MM.1S (cell line): ENCODE measurements at regions not wholly inside any gene's neighbourhood (a gene's known extent, or its start where the extent isn't known, plus 50 kb on each side); places are given as distances from the start of the nearest gene placed in this dataset.

Source experiments
- DNase-seq: peaks from one replicate; pipeline ENCODE4 v3.0.0-alpha.2; 2015
- H2AFZ ChIP-seq: fragments of 300-600 bp; sonication (generic); 2 replicates; pipeline ENCODE4 v1.6.0; 2016; ENCODE audit warnings: antibody characterized with exemption, low read length
- H3F3A ChIP-seq: fragments of 300-600 bp; sonication (generic); 2 replicates; pipeline ENCODE4 v1.6.1; 2016; ENCODE audit warnings: mild to moderate bottlenecking, antibody characterized with exemption, low read length, moderate library complexity, mixed read lengths; ENCODE audit not compliant: insufficient read depth
- H3K27ac ChIP-seq: fragments of 300-600 bp; sonication (generic); 2 replicates; pipeline ENCODE4 v1.5.1; 2016; ENCODE audit warnings: mild to moderate bottlenecking, low read length
- H3K27me3 ChIP-seq: fragments of 300-600 bp; sonication (generic); replicated peaks from 2 replicates; pipeline ENCODE4 v1.6.0; 2016; ENCODE audit warnings: low read length; ENCODE audit not compliant: insufficient read depth
- H3K36me3 ChIP-seq: fragments of 300-600 bp; sonication (generic); replicated peaks from 2 replicates; pipeline ENCODE4 v1.6.1; 2016; ENCODE audit warnings: mild to moderate bottlenecking, low read length, mixed read lengths; ENCODE audit not compliant: insufficient read depth
- H3K4me1 ChIP-seq: fragments of 300-600 bp; sonication (generic); 2 replicates; pipeline ENCODE4 v1.6.1; 2016; ENCODE audit warnings: low read length, mixed read lengths
- H3K4me2 ChIP-seq: fragments of 300-600 bp; sonication (generic); 2 replicates; pipeline ENCODE4 v1.6.0; 2016; ENCODE audit warnings: low read depth, low read length
- H3K4me3 ChIP-seq: fragments of 300-600 bp; sonication (generic); 2 replicates; pipeline ENCODE4 v1.5.1; 2016; ENCODE audit warnings: low read length, mixed read lengths
- H3K79me2 ChIP-seq: fragments of 300-600 bp; sonication (generic); 2 replicates; pipeline ENCODE4 v1.6.1; 2016; ENCODE audit warnings: mixed run types, low read length, mixed read lengths
- H3K9ac ChIP-seq: fragments of 300-600 bp; sonication (generic); 2 replicates; pipeline ENCODE4 v1.6.1; 2016; ENCODE audit warnings: low read length, mixed read lengths
- H3K9me2 ChIP-seq: fragments of 300-600 bp; sonication (generic); replicated peaks from 2 replicates; pipeline ENCODE4 v1.6.1; 2016; ENCODE audit warnings: mild to moderate bottlenecking, low read length, mixed read lengths; ENCODE audit not compliant: insufficient read depth
- H3K9me3 ChIP-seq: fragments of 300-600 bp; sonication (generic); replicated peaks from 2 replicates; pipeline ENCODE4 v1.6.1; 2016; ENCODE audit warnings: mild to moderate bottlenecking, low read length, mixed read lengths; ENCODE audit not compliant: insufficient read depth
- H4K20me1 ChIP-seq: fragments of 300-600 bp; sonication (generic); 2 replicates; pipeline ENCODE4 v1.6.1; 2016; ENCODE audit warnings: mild to moderate bottlenecking, low read length, moderate library complexity, mixed read lengths; ENCODE audit not compliant: insufficient read depth
- EZH2 ChIP-seq: fragments of 300-600 bp; sonication (generic); optimal IDR thresholded peaks from 2 replicates; pipeline ENCODE3; 2017; ENCODE audit warnings: low read depth, mild to moderate bottlenecking, antibody characterized with exemption, low read length, mixed read lengths
- EZH2phosphoT487 ChIP-seq: fragments of 300-600 bp; sonication (generic); IDR thresholded peaks from 2 replicates; pipeline ENCODE4 v1.6.1; 2018; ENCODE audit warnings: antibody characterized with exemption, low read length
- TF ChIP-seq, protein P1 (sequence below): fragments of 300-600 bp; sonication (generic); IDR thresholded peaks from 2 replicates; pipeline ENCODE4 v1.5.1; 2016; ENCODE audit warnings: antibody characterized with exemption, low read length, mixed read lengths

DNA sequence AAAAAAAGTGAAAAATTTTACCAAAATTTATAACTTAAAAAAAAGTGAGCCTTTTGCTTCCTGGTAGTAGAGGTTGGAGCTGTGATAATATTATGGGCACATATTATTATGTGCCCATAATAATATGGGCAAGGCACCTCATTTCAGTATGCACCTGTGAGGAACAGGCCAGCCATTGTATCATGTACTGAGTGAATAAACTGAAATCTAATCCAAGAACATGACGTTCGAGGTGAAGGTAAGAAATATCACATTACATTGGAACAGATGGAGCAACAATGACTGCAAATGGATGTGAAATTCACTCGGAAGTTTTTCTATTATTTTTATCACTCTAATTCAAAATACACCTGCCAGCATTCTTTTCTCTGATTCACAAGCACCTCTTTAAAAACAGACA, 216.0 kb downstream of the KLF6 start:
- H3K79me2 ChIP-seq, result no peaks in the 10 kb centered on the region
- no peaks in the 10 kb centered on the region for H4K20me1 ChIP-seq
- no peaks in the 10 kb centered on the region for H3K36me3 ChIP-seq
- H3K9me2 ChIP-seq, result no peaks in the 10 kb centered on the region
- no peak overlapping the region for H3K4me2 ChIP-seq
- H3K9me3 ChIP-seq, result no peaks in the 10 kb centered on the region
- no peak overlapping the region for H3K4me3 ChIP-seq
- no peak for DNase-seq
- H3K27me3 ChIP-seq, result no peaks in the 10 kb centered on the region
- no peak overlapping the region for H3K27ac ChIP-seq
- no peaks in the 10 kb centered on the region for H3F3A ChIP-seq
- no peak overlapping the region for H2AFZ ChIP-seq
- TF ChIP-seq, protein P1, sequence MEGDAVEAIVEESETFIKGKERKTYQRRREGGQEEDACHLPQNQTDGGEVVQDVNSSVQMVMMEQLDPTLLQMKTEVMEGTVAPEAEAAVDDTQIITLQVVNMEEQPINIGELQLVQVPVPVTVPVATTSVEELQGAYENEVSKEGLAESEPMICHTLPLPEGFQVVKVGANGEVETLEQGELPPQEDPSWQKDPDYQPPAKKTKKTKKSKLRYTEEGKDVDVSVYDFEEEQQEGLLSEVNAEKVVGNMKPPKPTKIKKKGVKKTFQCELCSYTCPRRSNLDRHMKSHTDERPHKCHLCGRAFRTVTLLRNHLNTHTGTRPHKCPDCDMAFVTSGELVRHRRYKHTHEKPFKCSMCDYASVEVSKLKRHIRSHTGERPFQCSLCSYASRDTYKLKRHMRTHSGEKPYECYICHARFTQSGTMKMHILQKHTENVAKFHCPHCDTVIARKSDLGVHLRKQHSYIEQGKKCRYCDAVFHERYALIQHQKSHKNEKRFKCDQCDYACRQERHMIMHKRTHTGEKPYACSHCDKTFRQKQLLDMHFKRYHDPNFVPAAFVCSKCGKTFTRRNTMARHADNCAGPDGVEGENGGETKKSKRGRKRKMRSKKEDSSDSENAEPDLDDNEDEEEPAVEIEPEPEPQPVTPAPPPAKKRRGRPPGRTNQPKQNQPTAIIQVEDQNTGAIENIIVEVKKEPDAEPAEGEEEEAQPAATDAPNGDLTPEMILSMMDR, result no peak
- TF ChIP-seq EZH2phosphoT487 (no peak), EZH2 (no peak)
- H3K9ac ChIP-seq, result no peak overlapping the region
- no peaks in the 10 kb centered on the region for H3K4me1 ChIP-seq

DNA sequence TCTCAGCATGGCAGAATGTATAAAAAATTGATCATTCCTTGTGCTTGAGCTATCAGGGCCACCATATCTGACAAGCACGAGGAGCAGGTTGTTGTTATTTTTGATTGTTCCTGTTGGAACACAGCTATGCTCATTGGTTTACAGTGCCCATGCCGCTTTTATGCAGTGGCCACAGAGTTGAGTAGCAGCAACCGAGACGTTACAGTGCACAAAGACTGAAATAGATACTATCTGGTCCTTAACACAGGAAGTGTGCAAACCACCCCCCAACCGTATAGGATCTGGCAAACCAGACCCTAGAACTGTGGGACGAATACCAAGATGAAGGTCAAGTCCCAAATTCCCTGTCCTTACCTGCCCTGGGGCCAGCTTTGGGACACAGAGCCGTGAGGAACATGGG, 216.6 kb downstream of the KLF6 start:
- H3K9me2 ChIP-seq, result no peaks in the 10 kb centered on the region
- no peaks in the 10 kb centered on the region for H3F3A ChIP-seq
- H3K9ac ChIP-seq, result no peak overlapping the region
- DNase-seq, result no peak
- no peaks in the 10 kb centered on the region for H3K9me3 ChIP-seq
- H4K20me1 ChIP-seq, result no peaks in the 10 kb centered on the region
- no peak for TF ChIP-seq EZH2phosphoT487
- no peak for TF ChIP-seq EZH2
- TF ChIP-seq, protein P1, result no peak
- no peaks in the 10 kb centered on the region for H3K36me3 ChIP-seq
- H3K27ac ChIP-seq, result no peak overlapping the region
- H3K4me1 ChIP-seq, result no peaks in the 10 kb centered on the region
- no peak overlapping the region for H2AFZ ChIP-seq
- no peak overlapping the region for H3K4me2 ChIP-seq
- no peaks in the 10 kb centered on the region for H3K27me3 ChIP-seq
- no peaks in the 10 kb centered on the region for H3K79me2 ChIP-seq
- H3K4me3 ChIP-seq, result no peak overlapping the region

DNA sequence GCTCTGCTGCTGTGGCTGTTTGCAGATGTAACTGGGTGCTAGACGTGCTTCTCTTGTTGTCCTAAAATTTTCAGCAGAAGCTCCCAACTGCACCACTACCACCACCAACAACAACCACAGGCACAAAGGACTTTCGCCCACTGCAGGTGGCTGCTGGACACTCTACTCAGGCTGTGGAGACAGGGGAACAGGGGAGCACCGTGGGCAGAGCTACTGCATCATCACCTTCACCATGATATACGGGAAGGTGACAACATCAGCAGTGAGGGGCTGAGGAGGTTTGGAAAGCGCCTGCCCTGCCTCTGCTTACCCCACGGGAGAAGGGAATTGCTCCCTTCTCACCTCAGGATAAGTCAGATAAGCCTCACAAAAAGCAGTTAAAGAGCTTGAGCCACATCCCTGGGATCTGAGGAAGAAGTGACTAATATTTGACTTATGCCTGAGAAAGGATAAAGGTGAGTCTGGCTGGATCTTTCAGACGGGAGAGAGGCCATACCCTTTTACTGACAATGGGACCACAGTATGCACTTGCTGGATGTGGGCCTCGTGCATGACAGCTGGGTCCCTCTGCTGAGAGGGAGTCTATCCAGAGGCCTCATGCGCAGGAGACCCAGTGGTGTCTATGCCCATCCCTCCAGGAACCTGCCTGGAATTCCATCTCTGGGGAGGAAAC, 217.6 kb downstream of the KLF6 start:
- H3K79me2 ChIP-seq, result no peaks in the 10 kb centered on the region
- no peaks in the 10 kb centered on the region for H3K27me3 ChIP-seq
- H3K27ac ChIP-seq, result no peak overlapping the region
- H3K9me2 ChIP-seq, result no peaks in the 10 kb centered on the region
- no peaks in the 10 kb centered on the region for H3F3A ChIP-seq
- no peak overlapping the region for H2AFZ ChIP-seq
- TF ChIP-seq EZH2 (no peak), EZH2phosphoT487 (no peak)
- TF ChIP-seq, protein P1, result no peak
- H3K36me3 ChIP-seq, result no peaks in the 10 kb centered on the region
- no peaks in the 10 kb centered on the region for H3K9me3 ChIP-seq
- H3K4me1 ChIP-seq, result no peaks in the 10 kb centered on the region
- H3K4me2 ChIP-seq, result no peak overlapping the region
- no peaks in the 10 kb centered on the region for H4K20me1 ChIP-seq
- no peak overlapping the region for H3K9ac ChIP-seq
- H3K4me3 ChIP-seq, result no peak overlapping the region
- no peak for DNase-seq
